ENCODE measurements at regions not wholly inside any gene's neighbourhood (a gene's known extent, or its start where the extent isn't known, plus 50 kb on each side); places are given as distances from the start of the nearest gene placed in this dataset.

DNA sequence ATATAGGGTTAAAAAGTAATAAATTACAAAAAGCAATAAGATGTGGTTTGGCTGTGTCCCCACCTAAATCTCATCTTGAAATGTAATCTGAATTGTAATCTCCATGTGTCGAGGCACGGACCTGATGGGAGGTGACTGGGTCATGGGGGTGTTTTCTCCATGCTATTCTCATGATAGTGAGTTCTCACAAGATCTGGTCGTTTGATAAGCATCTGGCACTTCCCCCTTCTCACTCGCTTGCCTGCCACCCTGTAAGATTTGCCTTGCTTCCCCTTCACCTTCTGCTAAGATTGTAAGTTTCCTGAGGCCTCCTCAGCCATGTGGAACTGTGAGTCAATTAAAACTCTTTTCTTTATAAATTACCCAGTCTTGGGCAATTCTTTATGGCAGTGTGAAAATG is 577.4 kb downstream of the TBC1D4 start:
- ChIA-PET POLR2A (ENCODE audit: partially characterized antibody) (no interaction called here), CTCF (ENCODE audit: partially characterized antibody) (no interaction called here)
- no peak overlapping the region for H3K18ac ChIP-seq (ENCODE audit: extremely low read depth, low read length)
- no peaks in the 10 kb centered on the region for H3K79me2 ChIP-seq (ENCODE audit: control insufficient read depth in 1 of 2, insufficient read depth in 2 of 2, low read length in 2 of 2)
- H3K27me3 ChIP-seq (replicated peaks in 1 of 4; ENCODE audit: control insufficient read depth in 3 of 4, extremely low read depth in 1 of 4, insufficient read depth in 3 of 4, low read length in 3 of 4): no peaks in the 10 kb centered on the region
- no peak overlapping the region for H3K23ac ChIP-seq (ENCODE audit: insufficient read length)
- H2BK15ac ChIP-seq (ENCODE audit: low read length): no peak overlapping the region
- no peaks in the 10 kb centered on the region for H3K79me1 ChIP-seq (ENCODE audit: low read depth, low read length)
- no peak overlapping the region for H4K8ac ChIP-seq (ENCODE audit: extremely low read depth, insufficient read depth, low read length)
- H3K56ac ChIP-seq (replicated peaks; ENCODE audit: insufficient read length, low read depth, low read length): no peak overlapping the region
- H2AFZ ChIP-seq (ENCODE audit: low read length): no peak overlapping the region
- no peaks in the 10 kb centered on the region for H3K36me3 ChIP-seq (ENCODE audit: control insufficient read depth in 2 of 4, insufficient read depth in 4 of 4, low read length in 3 of 4)
- DNase-seq (ENCODE audit: low read depth in 1 of 2, low spot score in 2 of 2): no peak
- no peak overlapping the region for H2AK5ac ChIP-seq (ENCODE audit: low read depth, low read length)
- no peak overlapping the region for H3K4ac ChIP-seq (replicated peaks; ENCODE audit: insufficient read length, low read depth, low read length)
- 93% methylated on average over 4 of the region's 4 CpGs; no CpG with 5 or more reads in 1 of the 2 experiments for WGBS, 2 experiments (ENCODE audit: extremely low coverage in 1 of 2, insufficient coverage in 1 of 2, insufficient read length in 1 of 2, insufficient replicate concordance in 2 of 2, low coverage in 1 of 2, low lambda C conversion rate in 2 of 2, missing lambda C conversion rate in 1 of 2)
- FAIRE-seq: no peak
- no peak overlapping the region for H2BK20ac ChIP-seq (ENCODE audit: low read length)
- H3K27ac ChIP-seq (ENCODE audit: low read depth, low read length): no peak overlapping the region
- H4K20me1 ChIP-seq (replicated peaks in 1 of 2; ENCODE audit: control insufficient read depth in 1 of 2, insufficient read depth in 2 of 2, low read length in 2 of 2): no peaks in the 10 kb centered on the region
- no peak overlapping the region for H2BK12ac ChIP-seq (ENCODE audit: low read depth, low read length)
- no peak overlapping the region for H3K4me2 ChIP-seq (ENCODE audit: insufficient read depth in 1 of 2, low read depth in 2 of 2, low read length in 2 of 2)
- H4K91ac ChIP-seq (replicated peaks; ENCODE audit: insufficient read length, low read length): no peak overlapping the region
- H4K5ac ChIP-seq (ENCODE audit: insufficient read length, low read depth, low read length): no peak overlapping the region
- no peaks in the 10 kb centered on the region for H3K4me1 ChIP-seq (replicated peaks in 1 of 4; ENCODE audit: control insufficient read depth in 3 of 4, insufficient read depth in 4 of 4, low read length in 3 of 4)
- no peak overlapping the region for H2BK120ac ChIP-seq (replicated peaks; ENCODE audit: low read depth, low read length)
- no peak overlapping the region for H3K4me3 ChIP-seq (ENCODE audit: extremely low read depth in 1 of 4, insufficient read depth in 2 of 4, low read depth in 3 of 4, low read length in 4 of 4)
- H3K14ac ChIP-seq (ENCODE audit: insufficient read length): no peak overlapping the region
- H3K23me2 ChIP-seq (ENCODE audit: low read depth, low read length): no peaks in the 10 kb centered on the region
- H3K9me3 ChIP-seq (ENCODE audit: insufficient read depth in 2 of 2, low read depth in 1 of 2, low read length in 1 of 2): no peaks in the 10 kb centered on the region
- no peak overlapping the region for H2BK5ac ChIP-seq (ENCODE audit: low read depth, low read length)
- TF ChIP-seq RNF2 (IDR thresholded peaks at IDR 0.05; ENCODE audit: borderline replicate concordance, low read depth, low read length, missing control alignments, poor library complexity, severe bottlenecking) (no peak), RBBP5 (IDR thresholded peaks at IDR 0.05; ENCODE audit: borderline replicate concordance, low read depth, low read length) (no peak)
- no peak overlapping the region for H3K9ac ChIP-seq (replicated peaks in 1 of 4; ENCODE audit: extremely low read depth in 1 of 4, low read depth in 3 of 4, low read length in 3 of 4)
